ENCODE measurements at regions not wholly inside any gene's neighbourhood (a gene's known extent, or its start where the extent isn't known, plus 50 kb on each side); places are given as distances from the start of the nearest gene placed in this dataset.
A peak's percentile ranks its signal among the peaks of the same experiment; 100 is the strongest.

GRCh38 chr9:79213417-79214125, 358.2 kb upstream of the TLE4 start:
- DNase-seq (ENCODE audit: low read depth): peak; percentile 51

GRCh38 chr9:79215821-79216220, 355.9 kb upstream of the TLE4 start:
- peak; percentile 22 for DNase-seq (ENCODE audit: low read depth)

GRCh38 chr9:79220251-79220650, 351.5 kb upstream of the TLE4 start:
- no peak for DNase-seq (ENCODE audit: low read depth)

GRCh38 chr9:79220666-79221065, 351.1 kb upstream of the TLE4 start:
- peak; percentile 61 for DNase-seq (ENCODE audit: low read depth)

GRCh38 chr9:79221084-79221483, 350.7 kb upstream of the TLE4 start:
- DNase-seq (ENCODE audit: low read depth): peak; percentile 97

GRCh38 chr9:79222483-79222882, 349.3 kb upstream of the TLE4 start:
- DNase-seq (ENCODE audit: low read depth): no peak

- peak; percentile 92 for DNase-seq (ENCODE audit: low read depth)
Measured at GRCh38 chr9:79224672-79225433, 346.9 kb upstream of the TLE4 start.

GRCh38 chr9:79233542-79233941, 338.2 kb upstream of the TLE4 start:
- peak; percentile 66 for DNase-seq (ENCODE audit: low read depth)

GRCh38 chr9:79236466-79236865, 335.3 kb upstream of the TLE4 start:
- DNase-seq (ENCODE audit: low read depth): no peak

GRCh38 chr9:79237861-79238260, 333.9 kb upstream of the TLE4 start:
- no peak for DNase-seq (ENCODE audit: low read depth)

GRCh38 chr9:79240774-79241173, 331.0 kb upstream of the TLE4 start:
- DNase-seq (ENCODE audit: low read depth): no peak

- DNase-seq (ENCODE audit: low read depth): no peak
Measured at GRCh38 chr9:79242489-79242888, 329.3 kb upstream of the TLE4 start.

- no peak for DNase-seq (ENCODE audit: low read depth)
Measured at GRCh38 chr9:79246170-79246569, 325.6 kb upstream of the TLE4 start.

GRCh38 chr9:79247021-79247420, 324.7 kb upstream of the TLE4 start:
- no peak for DNase-seq (ENCODE audit: low read depth)

GRCh38 chr9:79250806-79251205, 321.0 kb upstream of the TLE4 start:
- DNase-seq (ENCODE audit: low read depth): no peak

GRCh38 chr9:79254900-79255650, 316.7 kb upstream of the TLE4 start:
- peak; percentile 20 for DNase-seq (ENCODE audit: low read depth)

GRCh38 chr9:79255651-79256260, 316.0 kb upstream of the TLE4 start:
- DNase-seq (ENCODE audit: low read depth): no peak

- DNase-seq (ENCODE audit: low read depth): peak; percentile 54
Measured at GRCh38 chr9:79256691-79257213, 315.0 kb upstream of the TLE4 start.

GRCh38 chr9:79257228-79257781, 314.5 kb upstream of the TLE4 start:
- DNase-seq (ENCODE audit: low read depth): no peak

GRCh38 chr9:79257790-79258351, 313.9 kb upstream of the TLE4 start:
- no peak for DNase-seq (ENCODE audit: low read depth)

GRCh38 chr9:79259858-79260257, 311.9 kb upstream of the TLE4 start:
- DNase-seq (ENCODE audit: low read depth): no peak

GRCh38 chr9:79263628-79264027, 308.1 kb upstream of the TLE4 start:
- DNase-seq (ENCODE audit: low read depth): peak; percentile 34
